ENCODE measurements at regions not wholly inside any gene's neighbourhood (a gene's known extent, or its start where the extent isn't known, plus 50 kb on each side); places are given as distances from the start of the nearest gene placed in this dataset.

DNA sequence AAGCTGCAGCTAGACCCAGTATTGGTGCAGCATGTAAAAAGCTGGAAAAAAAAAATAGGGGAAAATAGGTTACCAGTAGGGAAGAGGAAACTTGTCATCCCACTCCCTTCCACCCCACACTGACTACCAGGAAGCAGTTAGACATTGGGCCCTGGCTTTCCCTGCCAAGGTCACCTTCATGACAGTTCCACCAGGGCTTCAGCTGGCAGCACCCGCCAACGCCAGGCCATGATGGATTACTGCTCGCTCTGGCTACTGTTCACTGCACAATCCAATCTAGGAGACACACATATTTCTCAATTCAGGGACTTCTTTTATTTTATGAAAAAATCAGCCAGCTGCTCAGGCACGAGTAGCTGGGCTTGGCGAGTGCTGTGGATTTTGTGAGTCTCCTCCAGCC, 127.7 kb downstream of the DMRTA2 start:
- Histone ChIP-seq H3K9me3 (ENCODE audit: low read depth) (no peaks in the 10 kb centered on the region), H3K4me1 (ENCODE audit: insufficient read depth) (no peaks in the 10 kb centered on the region), H4K20me1 (ENCODE audit: insufficient read depth) (no peaks in the 10 kb centered on the region), H3K27me3 (replicated peaks; ENCODE audit: insufficient read depth) (no peaks in the 10 kb centered on the region), H3K4me2 (ENCODE audit: unreplicated experiment) (no peak overlapping the region), H2AFZ (no peak overlapping the region), H3K9ac (no peak overlapping the region), H3K4me3 (no peak overlapping the region), H3K36me3 (ENCODE audit: low read depth) (no peaks in the 10 kb centered on the region), H3K27ac (no peak overlapping the region), H3F3A (ENCODE audit: insufficient read depth) (no peaks in the 10 kb centered on the region), H3K9me2 (ENCODE audit: insufficient read depth) (no peaks in the 10 kb centered on the region), H3K79me2 (ENCODE audit: insufficient read depth) (no peaks in the 10 kb centered on the region)
- no peak for TF ChIP-seq EZH2phosphoT487 (IDR thresholded peaks at IDR 0.05; ENCODE audit: insufficient read depth, low read depth)
- TF ChIP-seq EZH2 (IDR thresholded peaks at IDR 0.05; ENCODE audit: insufficient read depth, poor library complexity, severe bottlenecking) = no peak
- in situ Hi-C loops (cut with MboI) = no loop called here
- 42 to 43% methylated on average over 5 of the region's 5 CpGs for WGBS, 2 experiments (ENCODE audit: low coverage in 1 of 2, low lambda C conversion rate in 2 of 2, missing lambda C conversion rate in 2 of 2)
- no peak for DNase-seq

DNA sequence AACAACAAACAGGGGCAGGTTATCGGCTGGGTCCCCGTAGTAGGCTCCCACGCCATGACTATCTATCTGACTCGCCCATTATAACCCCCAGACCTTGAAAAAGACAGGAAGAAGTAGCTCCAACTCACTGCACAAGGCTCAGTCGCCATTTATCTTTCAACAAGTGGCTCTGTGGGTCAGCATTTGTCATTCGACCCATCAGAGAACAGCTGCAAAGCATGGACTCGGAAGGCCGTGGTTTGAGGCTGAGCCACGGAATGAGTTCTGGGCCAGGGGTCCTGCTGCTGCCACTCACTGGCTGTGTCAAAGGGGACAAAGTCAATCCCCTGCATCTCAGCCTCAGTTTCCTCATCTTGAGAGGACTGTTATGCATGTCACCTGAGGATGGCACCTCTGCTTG, 131.0 kb downstream of the DMRTA2 start:
- no peak overlapping the region for H3K27ac ChIP-seq
- H3K79me2 ChIP-seq (ENCODE audit: insufficient read depth) = no peaks in the 10 kb centered on the region
- H3K4me3 ChIP-seq = no peak overlapping the region
- no peak for DNase-seq
- no peaks in the 10 kb centered on the region for H3K36me3 ChIP-seq (ENCODE audit: low read depth)
- no peaks in the 10 kb centered on the region for H4K20me1 ChIP-seq (ENCODE audit: insufficient read depth)
- no peak overlapping the region for H3K4me2 ChIP-seq (ENCODE audit: unreplicated experiment)
- no peaks in the 10 kb centered on the region for H3F3A ChIP-seq (ENCODE audit: insufficient read depth)
- H3K9ac ChIP-seq = no peak overlapping the region
- no peaks in the 10 kb centered on the region for H3K27me3 ChIP-seq (replicated peaks; ENCODE audit: insufficient read depth)
- 31 to 35% methylated on average over 9 of the region's 9 CpGs for WGBS, 2 experiments (ENCODE audit: low coverage in 1 of 2, low lambda C conversion rate in 2 of 2, missing lambda C conversion rate in 2 of 2)
- no peaks in the 10 kb centered on the region for H3K9me3 ChIP-seq (ENCODE audit: low read depth)
- H2AFZ ChIP-seq = no peak overlapping the region
- H3K4me1 ChIP-seq (ENCODE audit: insufficient read depth) = no peaks in the 10 kb centered on the region
- in situ Hi-C loops (cut with MboI) = no loop called here
- no peaks in the 10 kb centered on the region for H3K9me2 ChIP-seq (ENCODE audit: insufficient read depth)
- no peak for TF ChIP-seq EZH2phosphoT487 (IDR thresholded peaks at IDR 0.05; ENCODE audit: insufficient read depth, low read depth)
- no peak for TF ChIP-seq EZH2 (IDR thresholded peaks at IDR 0.05; ENCODE audit: insufficient read depth, poor library complexity, severe bottlenecking)

GRCh38 chr1:50289495-50289894, 133.7 kb downstream of the DMRTA2 start:
- Histone ChIP-seq H3K9me2 (ENCODE audit: insufficient read depth) (no peaks in the 10 kb centered on the region), H3K4me2 (ENCODE audit: unreplicated experiment) (no peak overlapping the region), H3K79me2 (ENCODE audit: insufficient read depth) (no peaks in the 10 kb centered on the region), H3K27me3 (replicated peaks; ENCODE audit: insufficient read depth) (no peaks in the 10 kb centered on the region), H3K4me1 (ENCODE audit: insufficient read depth) (no peaks in the 10 kb centered on the region), H3K9ac (no peak overlapping the region), H3K9me3 (ENCODE audit: low read depth) (no peaks in the 10 kb centered on the region), H2AFZ (no peak overlapping the region), H3K36me3 (ENCODE audit: low read depth) (no peaks in the 10 kb centered on the region), H4K20me1 (ENCODE audit: insufficient read depth) (no peaks in the 10 kb centered on the region), H3F3A (ENCODE audit: insufficient read depth) (no peaks in the 10 kb centered on the region), H3K27ac (no peak overlapping the region), H3K4me3 (no peak overlapping the region)
- DNase-seq = no peak
- in situ Hi-C loops (cut with MboI) = no loop called here
- WGBS, 2 experiments (ENCODE audit: low coverage in 1 of 2, low lambda C conversion rate in 2 of 2, missing lambda C conversion rate in 2 of 2) = 37 to 67% methylated on average over 3 of the region's 3 CpGs
- TF ChIP-seq EZH2phosphoT487 (IDR thresholded peaks at IDR 0.05; ENCODE audit: insufficient read depth, low read depth) = no peak
- TF ChIP-seq EZH2 (IDR thresholded peaks at IDR 0.05; ENCODE audit: insufficient read depth, poor library complexity, severe bottlenecking) = no peak

- no peaks in the 10 kb centered on the region for H3F3A ChIP-seq (ENCODE audit: insufficient read depth)
- in situ Hi-C loops (cut with MboI) = no loop called here
Observed at GRCh38 chr1:50285994-50286393, 137.2 kb downstream of the DMRTA2 start.

More at GRCh38 chr1:50285994-50286393, 137.2 kb downstream of the DMRTA2 start:
- H2AFZ ChIP-seq = no peak overlapping the region
- no peaks in the 10 kb centered on the region for H4K20me1 ChIP-seq (ENCODE audit: insufficient read depth)
- no peaks in the 10 kb centered on the region for H3K9me3 ChIP-seq (ENCODE audit: low read depth)
- H3K4me2 ChIP-seq (ENCODE audit: unreplicated experiment) = no peak overlapping the region
- H3K9me2 ChIP-seq (ENCODE audit: insufficient read depth) = no peaks in the 10 kb centered on the region
- no peak overlapping the region for H3K4me3 ChIP-seq
- no peak for DNase-seq
- no peaks in the 10 kb centered on the region for H3K79me2 ChIP-seq (ENCODE audit: insufficient read depth)
- TF ChIP-seq EZH2phosphoT487 (IDR thresholded peaks at IDR 0.05; ENCODE audit: insufficient read depth, low read depth) (no peak), EZH2 (IDR thresholded peaks at IDR 0.05; ENCODE audit: insufficient read depth, poor library complexity, severe bottlenecking) (no peak)
- no peaks in the 10 kb centered on the region for H3K36me3 ChIP-seq (ENCODE audit: low read depth)
- WGBS, 2 experiments (ENCODE audit: low coverage in 1 of 2, low lambda C conversion rate in 2 of 2, missing lambda C conversion rate in 2 of 2) = 18% methylated on average over 4 of the region's 4 CpGs
- no peak overlapping the region for H3K9ac ChIP-seq
- H3K27ac ChIP-seq = no peak overlapping the region
- H3K4me1 ChIP-seq (ENCODE audit: insufficient read depth) = no peaks in the 10 kb centered on the region
- no peaks in the 10 kb centered on the region for H3K27me3 ChIP-seq (replicated peaks; ENCODE audit: insufficient read depth)

Data from GM23248 (cell line).